HL-60 (cell line): ENCODE measurements at regions not wholly inside any gene's neighbourhood (a gene's known extent, or its start where the extent isn't known, plus 50 kb on each side); places are given as distances from the start of the nearest gene placed in this dataset.

ENCODE experiments used
- DNase-seq, 2 experiments: peaks; one replicate each; pipeline ENCODE4 v3.0.0-alpha.2; 2010 to 2020; ENCODE audit warnings: low read depth in 1 of 2, low spot score in 1 of 2
- H3K27ac ChIP-seq: fragments of 250-450 bp; sonication (Bioruptor Pico); replicated peaks from 2 replicates; pipeline ENCODE4 v1.5.1; 2020; ENCODE audit warnings: mild to moderate bottlenecking, moderate library complexity
- H3K27me3 ChIP-seq: fragments of 250-450 bp; sonication (Bioruptor Pico); 2 replicates; pipeline ENCODE4 v1.5.1; 2021; ENCODE audit warnings: mild to moderate bottlenecking, moderate library complexity; ENCODE audit not compliant: insufficient read depth, poor library complexity, severe bottlenecking
- H3K4me3 ChIP-seq: replicated peaks from 2 replicates; pipeline ENCODE4 v1.5.1; 2011; ENCODE audit warnings: mild to moderate bottlenecking, control low read depth, low read length; ENCODE audit not compliant: insufficient read depth
- CTCF ChIP-seq: IDR thresholded peaks from one replicate; pipeline ENCODE4 v1.5.1; 2011; ENCODE audit warnings: low read length, control low read depth, inconsistent platforms; ENCODE audit not compliant: insufficient read depth
- GABPA ChIP-seq: IDR thresholded peaks from 2 replicates; pipeline ENCODE4 v1.6.1; 2012; ENCODE audit warnings: low read depth
- POLR2AphosphoS5 ChIP-seq: IDR thresholded peaks from 2 replicates; pipeline ENCODE4 v1.6.1; 2012; ENCODE audit warnings: low read depth
- REST ChIP-seq: IDR thresholded peaks from 2 replicates; pipeline ENCODE4 v1.6.1; 2012; ENCODE audit warnings: low read depth; ENCODE audit not compliant: insufficient replicate concordance
- SPI1 ChIP-seq: IDR thresholded peaks from 2 replicates; pipeline ENCODE4 v1.6.1; 2012; ENCODE audit warnings: low read depth, mild to moderate bottlenecking, borderline replicate concordance

- H3K4me3 ChIP-seq = no peak overlapping the region
- no peak overlapping the region for H3K27ac ChIP-seq
- DNase-seq = no peak
- H3K27me3 ChIP-seq = no peaks in the 10 kb centered on the region
- TF ChIP-seq SPI1 = no peak
- TF ChIP-seq REST = no peak
- TF ChIP-seq POLR2AphosphoS5 = no peak
- no peak for TF ChIP-seq CTCF
- no peak for TF ChIP-seq GABPA
Measured at GRCh38 chr2:76640905-76641304, 881.3 kb downstream of the LRRTM4 start.

- TF ChIP-seq REST = no peak
- no peak for TF ChIP-seq POLR2AphosphoS5
- no peak for TF ChIP-seq GABPA
- TF ChIP-seq SPI1 = no peak
- no peak for TF ChIP-seq CTCF
- H3K4me3 ChIP-seq = no peak overlapping the region
- H3K27ac ChIP-seq = no peak overlapping the region
- no peaks in the 10 kb centered on the region for H3K27me3 ChIP-seq
- DNase-seq = no peak
Measured at GRCh38 chr2:76639171-76639680, 883.0 kb downstream of the LRRTM4 start.

- DNase-seq = no peak
- TF ChIP-seq REST (no peak), POLR2AphosphoS5 (no peak), GABPA (no peak), SPI1 (no peak), CTCF (no peak)
- Histone ChIP-seq H3K4me3 (no peak overlapping the region), H3K27ac (no peak overlapping the region), H3K27me3 (no peaks in the 10 kb centered on the region)
Measured at GRCh38 chr2:76633276-76633921, 888.8 kb downstream of the LRRTM4 start.
